HepG2 (cell line): ENCODE measurements at regions not wholly inside any gene's neighbourhood (a gene's known extent, or its start where the extent isn't known, plus 50 kb on each side); places are given as distances from the start of the nearest gene placed in this dataset.

ENCODE experiments used
- ATAC-seq: fragments of 200-7000 bp; cut with Tn5 transposase; 3 replicates; pipeline ENCODE4 v1.9.1; 2020; ENCODE audit warnings: mild to moderate bottlenecking, moderate library complexity
- BruUV-seq: library from RNA; stranded (reverse); fragments of 400-500 nt; replicated peaks from 2 replicates; lab custom pipeline; 2021; lab: Mats Ljungman, UMichigan
- CTCF ChIA-PET: fragments of 300-600 bp; formaldehyde crosslinking; extraction: SDS; loops from one replicate; lab custom pipeline; 2021; ENCODE audit warnings: low total read pairs, inconsistent platforms, low intra/inter-chr PET ratio; lab: Yijun Ruan, JAX
- POLR2A ChIA-PET: fragments of 350-600 bp; sonication (Branson Sonifier 250); formaldehyde crosslinking; loops from one replicate; lab custom pipeline; 2020; ENCODE audit warnings: antibody characterized with exemption, inconsistent platforms; lab: Yijun Ruan, JAX
- DNase-seq: peaks from one replicate; pipeline ENCODE4 v3.0.0-alpha.2; 2015; ENCODE audit warnings: low spot score
- FAIRE-seq: peaks from 3 replicates; lab custom pipeline; 2011; peaks lifted over from hg19 to GRCh38; lab: Jason Lieb, UNC
- H2AFZ ChIP-seq: one replicate; pipeline ENCODE4 v1.6.1; 2011; ENCODE audit warnings: low read length, inconsistent platforms
- H3K27ac ChIP-seq: fragments of 300-600 bp; 3 replicates; pipeline ENCODE4 v1.8.0; 2011; ENCODE audit warnings: mixed run types, mild to moderate bottlenecking, mixed read lengths, low read length, inconsistent platforms; ENCODE audit not compliant: insufficient read depth; ENCODE audit errors: extremely low read length
- H3K27me3 ChIP-seq, 2 experiments: fragments of 200-600 bp in 1 of 2; 2 replicates in 1 of 2; 3 replicates in 1 of 2; pipeline versions ENCODE4 v1.6.0 to v1.8.0; 2011; ENCODE audit warnings: low read length in 2 of 2, mild to moderate bottlenecking in 2 of 2, moderate library complexity in 2 of 2, inconsistent platforms in 1 of 2; ENCODE audit not compliant: insufficient read depth in 2 of 2, control insufficient read depth in 1 of 2
- H3K36me3 ChIP-seq, 2 experiments: fragments of 200-600 bp in 1 of 2; replicated peaks in 1 of 2; 2 replicates in 1 of 2; 3 replicates in 1 of 2; pipeline versions ENCODE4 v1.5.1 to v1.8.0; 2011; ENCODE audit warnings: low read length in 2 of 2, inconsistent platforms in 1 of 2; ENCODE audit not compliant: insufficient read depth in 2 of 2, control insufficient read depth in 1 of 2
- H3K4me1 ChIP-seq: 2 replicates; pipeline ENCODE4 v1.5.1; 2012; ENCODE audit warnings: low read length, inconsistent platforms; ENCODE audit not compliant: insufficient read depth
- H3K4me2 ChIP-seq: 2 replicates; pipeline ENCODE4 v1.6.0; 2011; ENCODE audit warnings: low read depth, low read length, inconsistent platforms
- H3K4me3 ChIP-seq, 3 experiments: fragments of 200-600 bp in 1 of 3; sonication (generic), shearing (Covaris generic) in 1 of 3; replicated peaks in 1 of 3; 2 replicates each; pipeline ENCODE4 v1.5.1; 2011 to 2016; ENCODE audit warnings: low read length in 3 of 3, inconsistent platforms in 2 of 3, low read depth in 2 of 3, mild to moderate bottlenecking in 2 of 3, control low read depth in 1 of 3, mixed read lengths in 1 of 3; ENCODE audit not compliant: insufficient read depth in 1 of 3
- H3K79me2 ChIP-seq: one replicate; pipeline ENCODE4 v1.6.1; 2011; ENCODE audit warnings: low read length, inconsistent platforms; ENCODE audit not compliant: insufficient read depth
- H3K9ac ChIP-seq: 2 replicates; pipeline ENCODE4 v1.6.0; 2011; ENCODE audit warnings: mild to moderate bottlenecking, low read depth, low read length, inconsistent platforms; ENCODE audit not compliant: insufficient read depth
- H3K9me3 ChIP-seq: 2 replicates; pipeline ENCODE4 v1.5.1; 2012; ENCODE audit warnings: mild to moderate bottlenecking, low read length
- H4K20me1 ChIP-seq: 2 replicates; pipeline ENCODE4 v1.6.0; 2011; ENCODE audit warnings: inconsistent platforms, mild to moderate bottlenecking, low read length, moderate library complexity; ENCODE audit not compliant: insufficient read depth
- ARNTL ChIP-seq: sonication (generic); formaldehyde crosslinking; IDR thresholded peaks from 2 replicates; pipeline ENCODE4 v1.4.0; 2020; ENCODE audit warnings: mild to moderate bottlenecking, missing genetic modification reagents
- CAMTA2 ChIP-seq: sonication (generic); formaldehyde crosslinking; IDR thresholded peaks from 2 replicates; pipeline ENCODE4 v1.4.0; 2020; ENCODE audit warnings: mild to moderate bottlenecking, missing genetic modification reagents, borderline replicate concordance
- HMG20B ChIP-seq: conservative IDR thresholded peaks from 2 replicates; pipeline ENCODE4 v1.6.1; 2016; ENCODE audit warnings: missing genetic modification reagents, missing compliant biosample characterization
- KAT2B ChIP-seq: fragments of 150-350 bp; IDR thresholded peaks from 2 replicates; pipeline ENCODE4 v1.6.1; 2014; ENCODE audit warnings: low read depth, low read length, borderline replicate concordance
- MTF1 ChIP-seq: sonication (generic); formaldehyde crosslinking; IDR thresholded peaks from 2 replicates; pipeline ENCODE4 v1.5.0; 2020; ENCODE audit warnings: missing genetic modification reagents
- SPEN ChIP-seq: sonication (generic); formaldehyde crosslinking; IDR thresholded peaks from 2 replicates; pipeline ENCODE4 v1.5.1; 2020; ENCODE audit warnings: low read depth, mild to moderate bottlenecking, missing genetic modification reagents
- ZC3H4 ChIP-seq: sonication (generic); formaldehyde crosslinking; IDR thresholded peaks from 2 replicates; pipeline ENCODE4 v1.4.0; 2020; ENCODE audit warnings: missing genetic modification reagents, borderline replicate concordance
- ZNF101 ChIP-seq: sonication (generic); formaldehyde crosslinking; IDR thresholded peaks from 2 replicates; pipeline ENCODE4 v1.4.0; 2020; ENCODE audit warnings: mild to moderate bottlenecking, low read depth, missing genetic modification reagents, borderline replicate concordance
- ZNF569 ChIP-seq: sonication (generic); formaldehyde crosslinking; IDR thresholded peaks from 2 replicates; pipeline ENCODE4 v1.5.0; 2020; ENCODE audit warnings: mild to moderate bottlenecking, missing genetic modification reagents, moderate library complexity, borderline replicate concordance
- ZNF572 ChIP-seq: sonication (generic); formaldehyde crosslinking; IDR thresholded peaks from 2 replicates; pipeline ENCODE4 v1.5.1; 2020; ENCODE audit warnings: mild to moderate bottlenecking, missing genetic modification reagents
- ZNF589 ChIP-seq: sonication (generic); formaldehyde crosslinking; conservative IDR thresholded peaks from 2 replicates; pipeline ENCODE4 v1.8.0; 2022; ENCODE audit warnings: mild to moderate bottlenecking, moderate library complexity, missing genetic modification reagents
- WGBS: methylation state at CpG from one replicate; pipeline ENCODE4 v1.1.6; 2017; ENCODE audit warnings: low lambda C conversion rate; 5-methylcytosine and 5-hydroxymethylcytosine counted together
- in situ Hi-C: cut with HindIII; loops from 2 replicates; pipeline ENCODE4 v1.10.0; 2017; ENCODE audit warnings: low pct_unique_long_range_greater_than_20kb; ENCODE audit not compliant: extremely low pct_ligation_motif_present
- intact Hi-C: fragments of 100-400 bp; cut with micrococcal nuclease; formaldehyde crosslinking; loops from one replicate; pipeline ENCODE4 v1.10.0; 2022; ENCODE audit not compliant: unreplicated experiment
- TF ChIP-seq, protein P1 (sequence below): IDR thresholded peaks from 2 replicates; pipeline ENCODE4 v1.6.1; 2016; ENCODE audit warnings: low read depth
- TF ChIP-seq, protein P2 (sequence below): sonication (generic); formaldehyde crosslinking; IDR thresholded peaks from 2 replicates; pipeline ENCODE4 v1.5.1; 2020; ENCODE audit warnings: mild to moderate bottlenecking, missing genetic modification reagents

DNA sequence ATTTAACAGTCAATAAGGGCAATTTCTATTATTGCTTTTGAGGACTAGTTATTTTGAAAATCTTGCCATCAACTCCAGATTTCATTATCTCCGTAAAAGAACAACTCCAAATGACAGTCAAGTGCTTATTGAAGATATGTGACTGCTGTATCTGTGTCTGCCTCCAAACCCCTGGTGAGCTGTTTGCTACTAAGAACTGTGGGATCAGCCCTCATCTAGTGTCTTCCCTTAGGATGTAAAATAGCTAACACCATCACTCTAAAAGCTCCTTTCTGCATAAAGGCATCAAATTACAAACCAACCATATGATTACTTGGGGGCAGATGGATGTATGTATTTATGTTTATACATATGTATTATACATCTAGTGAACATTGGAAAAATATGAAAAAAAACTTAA is 70.8 kb upstream of the SLC13A1 start:
- Histone ChIP-seq H3K9me3 (no peaks in the 10 kb centered on the region), H3K36me3 (no peaks in the 10 kb centered on the region), H3K27ac (no peak overlapping the region), H3K4me3 (no peak overlapping the region), H3K79me2 (no peaks in the 10 kb centered on the region), H3K4me1 (no peaks in the 10 kb centered on the region), H3K27me3 (no peaks in the 10 kb centered on the region), H3K4me2 (no peak overlapping the region), H3K9ac (no peak overlapping the region), H4K20me1 (no peaks in the 10 kb centered on the region), H2AFZ (no peak overlapping the region)
- CTCF ChIA-PET = no interaction called here
- intact Hi-C loops (no loop called here), in situ Hi-C loops (no loop called here)
- TF ChIP-seq HMG20B (CRISPR knock-in tag) = no peak
- TF ChIP-seq ZNF589 (CRISPR knock-in tag) = no peak
- no peak for TF ChIP-seq KAT2B
- no peak for TF ChIP-seq ZNF572 (CRISPR knock-in tag)
- no peak for TF ChIP-seq ARNTL (CRISPR knock-in tag)
- no peak for TF ChIP-seq ZC3H4 (CRISPR knock-in tag)
- no peak for TF ChIP-seq ZNF101 (CRISPR knock-in tag)
- TF ChIP-seq, protein P1, sequence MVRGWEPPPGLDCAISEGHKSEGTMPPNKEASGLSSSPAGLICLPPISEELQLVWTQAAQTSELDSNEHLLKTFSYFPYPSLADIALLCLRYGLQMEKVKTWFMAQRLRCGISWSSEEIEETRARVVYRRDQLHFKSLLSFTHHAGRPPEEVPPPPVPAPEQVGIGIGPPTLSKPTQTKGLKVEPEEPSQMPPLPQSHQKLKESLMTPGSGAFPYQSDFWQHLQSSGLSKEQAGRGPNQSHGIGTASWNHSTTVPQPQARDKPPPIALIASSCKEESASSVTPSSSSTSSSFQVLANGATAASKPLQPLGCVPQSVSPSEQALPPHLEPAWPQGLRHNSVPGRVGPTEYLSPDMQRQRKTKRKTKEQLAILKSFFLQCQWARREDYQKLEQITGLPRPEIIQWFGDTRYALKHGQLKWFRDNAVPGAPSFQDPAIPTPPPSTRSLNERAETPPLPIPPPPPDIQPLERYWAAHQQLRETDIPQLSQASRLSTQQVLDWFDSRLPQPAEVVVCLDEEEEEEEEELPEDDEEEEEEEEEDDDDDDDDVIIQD (CRISPR knock-in tag) = no peak
- TF ChIP-seq CAMTA2 (CRISPR knock-in tag) = no peak
- TF ChIP-seq SPEN (CRISPR knock-in tag) = no peak
- no peak for TF ChIP-seq MTF1 (CRISPR knock-in tag)
- TF ChIP-seq, protein P2, sequence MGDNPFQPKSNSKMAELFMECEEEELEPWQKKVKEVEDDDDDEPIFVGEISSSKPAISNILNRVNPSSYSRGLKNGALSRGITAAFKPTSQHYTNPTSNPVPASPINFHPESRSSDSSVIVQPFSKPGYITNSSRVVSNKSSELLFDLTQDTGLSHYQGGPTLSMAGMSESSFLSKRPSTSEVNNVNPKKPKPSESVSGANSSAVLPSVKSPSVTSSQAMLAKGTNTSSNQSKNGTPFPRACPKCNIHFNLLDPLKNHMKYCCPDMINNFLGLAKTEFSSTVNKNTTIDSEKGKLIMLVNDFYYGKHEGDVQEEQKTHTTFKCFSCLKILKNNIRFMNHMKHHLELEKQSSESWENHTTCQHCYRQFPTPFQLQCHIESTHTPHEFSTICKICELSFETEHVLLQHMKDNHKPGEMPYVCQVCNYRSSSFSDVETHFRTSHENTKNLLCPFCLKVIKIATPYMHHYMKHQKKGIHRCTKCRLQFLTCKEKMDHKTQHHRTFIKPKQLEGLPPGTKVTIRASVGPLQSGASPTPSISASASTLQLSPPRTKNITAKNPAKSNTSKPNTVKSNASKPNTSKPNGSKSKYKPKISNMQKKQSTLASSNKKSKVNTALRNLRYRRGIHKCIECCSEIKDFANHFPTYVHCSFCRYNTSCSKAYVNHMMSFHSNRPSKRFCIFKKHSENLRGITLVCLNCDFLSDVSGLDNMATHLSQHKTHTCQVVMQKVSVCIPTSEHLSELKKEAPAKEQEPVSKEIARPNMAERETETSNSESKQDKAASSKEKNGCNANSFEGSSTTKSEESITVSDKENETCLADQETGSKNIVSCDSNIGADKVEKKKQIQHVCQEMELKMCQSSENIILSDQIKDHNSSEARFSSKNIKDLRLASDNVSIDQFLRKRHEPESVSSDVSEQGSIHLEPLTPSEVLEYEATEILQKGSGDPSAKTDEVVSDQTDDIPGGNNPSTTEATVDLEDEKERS (CRISPR knock-in tag) = no peak
- no peak for TF ChIP-seq ZNF569
- POLR2A ChIA-PET = no interaction called here
- no peak for FAIRE-seq
- 10% methylated on average over 1 of the region's 1 CpG for WGBS
- BruUV-seq = no TSS peak
- ATAC-seq = no peak
- DNase-seq = no peak
